Astrocyte (in vitro differentiated cells and primary cell): ENCODE measurements at regions not wholly inside any gene's neighbourhood (a gene's known extent, or its start where the extent isn't known, plus 50 kb on each side); places are given as distances from the start of the nearest gene placed in this dataset.

Source experiments
- DNase-seq: peaks from one replicate; pipeline ENCODE4 v3.0.0-alpha.2; 2010; ENCODE audit warnings: low read depth
- FAIRE-seq: peaks from 2 replicates; lab custom pipeline; 2011; peaks lifted over from hg19 to GRCh38; lab: Jason Lieb, UNC
- H2AFZ ChIP-seq: 2 replicates; pipeline ENCODE4 v1.6.0; 2012; ENCODE audit warnings: low read depth, low read length, inconsistent platforms
- H3K27ac ChIP-seq: 2 replicates; pipeline ENCODE4 v1.5.1; 2011; ENCODE audit warnings: low read depth, low read length, inconsistent platforms
- H3K27me3 ChIP-seq: 2 replicates; pipeline ENCODE4 v1.6.0; 2011; ENCODE audit warnings: low read length, inconsistent platforms; ENCODE audit not compliant: insufficient read depth
- H3K36me3 ChIP-seq: 2 replicates; pipeline ENCODE4 v1.5.1; 2011; ENCODE audit warnings: low read length, inconsistent platforms; ENCODE audit not compliant: insufficient read depth
- H3K4me1 ChIP-seq: 2 replicates; pipeline ENCODE4 v1.5.1; 2011; ENCODE audit warnings: low read length, inconsistent platforms; ENCODE audit not compliant: insufficient read depth
- H3K4me2 ChIP-seq: 2 replicates; pipeline ENCODE4 v1.6.0; 2012; ENCODE audit warnings: low read length, inconsistent platforms
- H3K4me3 ChIP-seq: 2 replicates; pipeline ENCODE4 v1.5.1; 2011; ENCODE audit warnings: low read depth, mild to moderate bottlenecking, low read length, inconsistent platforms; ENCODE audit not compliant: insufficient read depth
- H3K79me2 ChIP-seq: 2 replicates; pipeline ENCODE4 v1.6.0; 2012; ENCODE audit warnings: mild to moderate bottlenecking, low read length, inconsistent platforms; ENCODE audit not compliant: insufficient read depth
- H3K9ac ChIP-seq: 2 replicates; pipeline ENCODE4 v1.6.0; 2012; ENCODE audit warnings: mild to moderate bottlenecking, low read length, inconsistent platforms
- H3K9me3 ChIP-seq: 2 replicates; pipeline ENCODE4 v1.5.1; 2012; ENCODE audit warnings: low read depth, mild to moderate bottlenecking, low read length, inconsistent platforms; ENCODE audit not compliant: insufficient read depth
- H4K20me1 ChIP-seq: 2 replicates; pipeline ENCODE4 v1.6.0; 2012; ENCODE audit warnings: low read length, inconsistent platforms; ENCODE audit not compliant: insufficient read depth
- H3K27ac Mint-ChIP-seq: one replicate; pipeline ENCODE4 v1.8.0; 2021; ENCODE audit warnings: mild to moderate bottlenecking, mixed read lengths; ENCODE audit not compliant: unreplicated experiment
- H3K27me3 Mint-ChIP-seq: one replicate; pipeline ENCODE4 v1.8.0; 2021; ENCODE audit warnings: low read depth, mixed read lengths; ENCODE audit not compliant: unreplicated experiment
- H3K36me3 Mint-ChIP-seq: one replicate; pipeline ENCODE4 v1.8.0; 2021; ENCODE audit warnings: low read depth, mixed read lengths; ENCODE audit not compliant: unreplicated experiment
- H3K4me1 Mint-ChIP-seq: one replicate; pipeline ENCODE4 v1.8.0; 2021; ENCODE audit warnings: low read depth, mixed read lengths; ENCODE audit not compliant: unreplicated experiment
- H3K4me3 Mint-ChIP-seq: one replicate; pipeline ENCODE4 v1.8.0; 2021; ENCODE audit warnings: mild to moderate bottlenecking, moderate library complexity, mixed read lengths; ENCODE audit not compliant: unreplicated experiment
- H3K9me3 Mint-ChIP-seq: one replicate; pipeline ENCODE4 v1.8.0; 2021; ENCODE audit warnings: mild to moderate bottlenecking, mixed read lengths; ENCODE audit not compliant: unreplicated experiment
- EZH2 ChIP-seq: IDR thresholded peaks from 2 replicates; pipeline ENCODE4 v1.6.1; 2012; ENCODE audit warnings: mild to moderate bottlenecking, low read length, inconsistent platforms; ENCODE audit not compliant: insufficient read depth
- TF ChIP-seq, protein P1 (sequence below): IDR thresholded peaks from 2 replicates; pipeline ENCODE4 v1.5.1; 2011; ENCODE audit warnings: low read depth, mild to moderate bottlenecking, inconsistent platforms, low read length, moderate library complexity; ENCODE audit not compliant: insufficient read depth

DNA sequence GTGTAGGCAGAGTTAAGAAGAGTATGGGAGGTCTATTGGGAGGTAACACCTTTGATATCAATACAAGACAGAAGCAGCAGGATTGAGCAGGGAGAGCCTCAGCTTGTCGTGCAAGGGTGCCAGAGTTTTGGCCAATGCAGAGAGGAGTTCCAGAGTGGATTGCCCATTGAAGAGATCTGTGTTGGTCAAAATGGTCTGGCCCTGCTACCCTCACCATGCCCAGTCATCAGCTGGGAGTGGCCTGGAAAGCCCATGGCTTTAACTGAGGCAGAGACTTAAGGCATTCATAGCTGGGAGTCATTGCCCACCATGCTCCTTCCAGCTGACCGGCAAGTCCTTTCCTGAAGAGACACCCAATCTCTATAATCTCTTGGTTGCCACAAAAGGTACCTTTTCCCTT is 271.3 kb downstream of the ABHD5 start:
- DNase-seq (no peak), FAIRE-seq (no peak)
- Mint-ChIP-seq H3K27me3 (peaks cover 36% of the 10 kb centered on the region), H3K27ac (no peak overlapping the region), H3K36me3 (no peaks in the 10 kb centered on the region), H3K9me3 (peaks cover 2% of the 10 kb centered on the region), H3K4me3 (no peak overlapping the region), H3K4me1 (peaks cover 14% of the 10 kb centered on the region)
- Histone ChIP-seq H3K9me3 (no peaks in the 10 kb centered on the region), H3K9ac (no peak overlapping the region), H4K20me1 (no peaks in the 10 kb centered on the region), H3K4me1 (no peaks in the 10 kb centered on the region), H3K4me3 (no peak overlapping the region), H2AFZ (no peak overlapping the region), H3K27me3 (peaks cover 20% of the 10 kb centered on the region), H3K36me3 (no peaks in the 10 kb centered on the region), H3K4me2 (no peak overlapping the region), H3K27ac (no peak overlapping the region), H3K79me2 (no peaks in the 10 kb centered on the region)
- no peak for TF ChIP-seq EZH2

DNA sequence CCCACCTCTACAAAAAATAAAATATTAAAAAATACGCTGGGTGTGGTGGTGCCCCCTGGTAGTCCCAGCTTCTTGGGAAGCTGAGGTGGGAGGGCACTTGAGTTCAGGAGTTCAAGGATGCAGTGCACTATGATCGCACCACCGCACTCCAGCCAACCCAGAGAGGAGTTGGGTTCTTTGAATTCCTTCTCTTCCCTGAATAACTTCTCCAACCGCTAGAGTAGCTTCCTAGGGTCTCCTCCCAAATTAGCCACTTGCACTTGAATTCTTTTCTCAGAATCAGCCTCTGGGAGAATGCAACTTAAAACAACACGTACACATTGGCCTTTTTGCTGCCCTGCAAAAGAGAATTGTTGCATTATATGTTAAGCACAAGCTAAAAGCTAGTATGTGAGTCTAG is 272.5 kb downstream of the ABHD5 start:
- DNase-seq (no peak), FAIRE-seq (no peak)
- H3K36me3 ChIP-seq: no peaks in the 10 kb centered on the region
- no peak overlapping the region for H3K4me2 ChIP-seq
- peaks cover 16% of the 10 kb centered on the region for H3K27me3 ChIP-seq
- no peak overlapping the region for H3K4me3 ChIP-seq
- Mint-ChIP-seq H3K9me3 (peaks cover 2% of the 10 kb centered on the region), H3K27me3 (peaks cover 37% of the 10 kb centered on the region), H3K4me1 (peaks cover 14% of the 10 kb centered on the region), H3K36me3 (no peaks in the 10 kb centered on the region), H3K4me3 (no peak overlapping the region), H3K27ac (no peak overlapping the region)
- no peaks in the 10 kb centered on the region for H4K20me1 ChIP-seq
- no peaks in the 10 kb centered on the region for H3K9me3 ChIP-seq
- no peak overlapping the region for H2AFZ ChIP-seq
- H3K9ac ChIP-seq: no peak overlapping the region
- H3K4me1 ChIP-seq: no peaks in the 10 kb centered on the region
- TF ChIP-seq EZH2: no peak
- TF ChIP-seq, protein P1, sequence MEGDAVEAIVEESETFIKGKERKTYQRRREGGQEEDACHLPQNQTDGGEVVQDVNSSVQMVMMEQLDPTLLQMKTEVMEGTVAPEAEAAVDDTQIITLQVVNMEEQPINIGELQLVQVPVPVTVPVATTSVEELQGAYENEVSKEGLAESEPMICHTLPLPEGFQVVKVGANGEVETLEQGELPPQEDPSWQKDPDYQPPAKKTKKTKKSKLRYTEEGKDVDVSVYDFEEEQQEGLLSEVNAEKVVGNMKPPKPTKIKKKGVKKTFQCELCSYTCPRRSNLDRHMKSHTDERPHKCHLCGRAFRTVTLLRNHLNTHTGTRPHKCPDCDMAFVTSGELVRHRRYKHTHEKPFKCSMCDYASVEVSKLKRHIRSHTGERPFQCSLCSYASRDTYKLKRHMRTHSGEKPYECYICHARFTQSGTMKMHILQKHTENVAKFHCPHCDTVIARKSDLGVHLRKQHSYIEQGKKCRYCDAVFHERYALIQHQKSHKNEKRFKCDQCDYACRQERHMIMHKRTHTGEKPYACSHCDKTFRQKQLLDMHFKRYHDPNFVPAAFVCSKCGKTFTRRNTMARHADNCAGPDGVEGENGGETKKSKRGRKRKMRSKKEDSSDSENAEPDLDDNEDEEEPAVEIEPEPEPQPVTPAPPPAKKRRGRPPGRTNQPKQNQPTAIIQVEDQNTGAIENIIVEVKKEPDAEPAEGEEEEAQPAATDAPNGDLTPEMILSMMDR: no peak
- H3K79me2 ChIP-seq: no peaks in the 10 kb centered on the region
- H3K27ac ChIP-seq: no peak overlapping the region

DNA sequence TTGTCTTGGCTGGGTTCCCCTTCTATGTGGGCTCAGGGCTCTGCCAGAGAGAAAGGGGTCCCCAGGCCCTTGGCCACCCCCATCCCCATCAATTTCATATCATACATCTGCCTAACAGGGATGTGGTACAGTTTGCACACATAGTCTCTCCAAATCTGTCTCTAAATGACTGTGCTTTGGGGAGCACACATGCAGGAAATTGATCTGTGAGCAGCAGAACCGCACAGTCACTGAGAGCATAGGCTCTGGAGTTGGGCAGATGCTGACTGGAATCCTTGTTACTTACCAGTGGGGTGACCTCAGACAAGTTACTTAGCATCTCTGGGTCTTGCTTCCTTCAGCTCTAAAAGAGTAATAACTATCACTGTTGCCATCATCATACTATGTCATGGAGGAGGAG is 273.9 kb downstream of the ABHD5 start:
- Histone ChIP-seq H3K36me3 (no peaks in the 10 kb centered on the region), H3K4me3 (no peak overlapping the region), H2AFZ (no peak overlapping the region), H3K4me1 (no peaks in the 10 kb centered on the region), H3K27me3 (peaks cover 11% of the 10 kb centered on the region), H4K20me1 (no peaks in the 10 kb centered on the region), H3K27ac (no peak overlapping the region), H3K9ac (no peak overlapping the region), H3K9me3 (no peaks in the 10 kb centered on the region), H3K79me2 (no peaks in the 10 kb centered on the region), H3K4me2 (no peak overlapping the region)
- peaks cover 44% of the 10 kb centered on the region for H3K27me3 Mint-ChIP-seq
- no peaks in the 10 kb centered on the region for H3K36me3 Mint-ChIP-seq
- TF ChIP-seq, protein P1: no peak
- no peak for TF ChIP-seq EZH2
- peaks cover 9% of the 10 kb centered on the region for H3K4me1 Mint-ChIP-seq
- no peaks in the 10 kb centered on the region for H3K9me3 Mint-ChIP-seq
- no peak for DNase-seq
- no peak overlapping the region for H3K4me3 Mint-ChIP-seq
- H3K27ac Mint-ChIP-seq: no peak overlapping the region
- FAIRE-seq: no peak
